Right atrium auricular region (tissue), 2 donors: ENCODE measurements at regions not wholly inside any gene's neighbourhood (a gene's known extent, or its start where the extent isn't known, plus 50 kb on each side); places are given as distances from the start of the nearest gene placed in this dataset.
A peak's percentile ranks its signal among the peaks of the same experiment; 100 is the strongest.

Experiments
- DNase-seq: peaks from one replicate; pipeline ENCODE4 v3.0.0-alpha.2; 2019; ENCODE audit warnings: low spot score
- H3K27ac ChIP-seq, 2 donors: fragments of 200-600 bp; sonication (generic); 1 replicate in 1 of 2; 2 replicates in 1 of 2; pipeline ENCODE4 v1.5.1; 2016 to 2019
- H3K27me3 ChIP-seq, 2 donors: fragments of 200-600 bp; sonication (generic); one replicate each; pipeline versions ENCODE4 v1.5.1 to v1.6.0; 2017 to 2019
- H3K36me3 ChIP-seq: fragments of 200-600 bp; sonication (generic); one replicate; pipeline ENCODE4 v1.5.1; 2016
- H3K4me1 ChIP-seq, 2 donors: fragments of 200-600 bp; sonication (generic); one replicate each; pipeline versions ENCODE4 v1.5.1 to v1.6.0; 2017 to 2019
- H3K4me3 ChIP-seq, 2 donors: fragments of 200-600 bp; sonication (generic); 1 replicate in 1 of 2; 2 replicates in 1 of 2; pipeline ENCODE4 v1.5.1; 2017 to 2019; ENCODE audit warnings: mild to moderate bottlenecking in 1 of 2, moderate library complexity in 1 of 2
- H3K9me3 ChIP-seq, 2 donors: fragments of 200-600 bp; sonication (generic); one replicate each; pipeline ENCODE4 v1.5.1; 2019
- TF ChIP-seq, protein P1 (sequence below), 2 donors: fragments of 200-600 bp; sonication (generic); IDR thresholded peaks; one replicate each; pipeline ENCODE4 v1.5.1; 2019; ENCODE audit warnings: antibody characterized with exemption in 2 of 2

DNA sequence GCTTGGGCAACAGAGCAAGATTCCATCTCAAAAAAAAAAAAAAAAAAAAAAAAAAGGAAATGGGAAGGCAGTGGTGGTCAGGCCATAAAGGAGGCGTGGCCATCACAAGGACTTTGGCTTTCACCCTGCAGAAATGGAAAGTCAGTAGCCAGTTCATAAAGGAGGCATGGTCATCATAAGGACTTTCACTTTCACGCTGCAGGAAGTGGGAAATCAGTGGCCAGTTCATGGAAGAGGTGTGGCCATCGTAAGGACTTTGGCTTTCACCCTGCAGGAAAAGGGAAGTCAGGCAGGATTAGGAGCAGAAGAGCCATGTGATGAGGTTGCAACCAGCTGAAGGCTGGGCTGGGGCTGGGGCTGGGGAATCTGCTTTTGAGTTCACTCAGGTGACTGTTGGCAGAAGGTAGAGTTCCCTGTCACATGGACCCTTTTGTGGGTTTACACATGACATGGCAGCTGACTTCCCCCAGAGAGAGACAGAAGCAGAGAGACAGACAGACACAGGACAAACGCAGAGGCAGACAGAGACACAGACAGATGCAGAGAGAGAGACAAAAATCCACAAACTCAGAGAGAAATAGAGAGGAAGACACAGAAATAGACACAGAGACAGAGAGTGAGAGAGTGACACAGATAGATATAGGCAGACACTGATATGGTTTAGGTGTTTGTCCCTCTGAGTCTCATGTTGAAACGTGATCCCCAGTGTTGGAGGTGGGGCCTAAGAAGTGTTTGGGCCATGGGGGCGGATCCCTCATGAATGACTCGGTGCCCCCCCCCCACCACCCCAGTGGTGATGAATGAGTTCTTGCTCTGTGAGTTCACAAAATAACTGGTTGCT is 263.9 kb upstream of the KAZN start:
- Histone ChIP-seq H3K27ac (no peak overlapping the region), H3K9me3 (peaks cover 0 to 10% of the 10 kb centered on the region in 2 donors), H3K4me1 (no peaks in the 10 kb centered on the region), H3K36me3 (no peaks in the 10 kb centered on the region), H3K4me3 (no peak overlapping the region), H3K27me3 (no peaks in the 10 kb centered on the region)
- DNase-seq, result no peak
- TF ChIP-seq, protein P1, sequence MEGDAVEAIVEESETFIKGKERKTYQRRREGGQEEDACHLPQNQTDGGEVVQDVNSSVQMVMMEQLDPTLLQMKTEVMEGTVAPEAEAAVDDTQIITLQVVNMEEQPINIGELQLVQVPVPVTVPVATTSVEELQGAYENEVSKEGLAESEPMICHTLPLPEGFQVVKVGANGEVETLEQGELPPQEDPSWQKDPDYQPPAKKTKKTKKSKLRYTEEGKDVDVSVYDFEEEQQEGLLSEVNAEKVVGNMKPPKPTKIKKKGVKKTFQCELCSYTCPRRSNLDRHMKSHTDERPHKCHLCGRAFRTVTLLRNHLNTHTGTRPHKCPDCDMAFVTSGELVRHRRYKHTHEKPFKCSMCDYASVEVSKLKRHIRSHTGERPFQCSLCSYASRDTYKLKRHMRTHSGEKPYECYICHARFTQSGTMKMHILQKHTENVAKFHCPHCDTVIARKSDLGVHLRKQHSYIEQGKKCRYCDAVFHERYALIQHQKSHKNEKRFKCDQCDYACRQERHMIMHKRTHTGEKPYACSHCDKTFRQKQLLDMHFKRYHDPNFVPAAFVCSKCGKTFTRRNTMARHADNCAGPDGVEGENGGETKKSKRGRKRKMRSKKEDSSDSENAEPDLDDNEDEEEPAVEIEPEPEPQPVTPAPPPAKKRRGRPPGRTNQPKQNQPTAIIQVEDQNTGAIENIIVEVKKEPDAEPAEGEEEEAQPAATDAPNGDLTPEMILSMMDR (IDR thresholded peaks at IDR 0.05), result no peak

DNA sequence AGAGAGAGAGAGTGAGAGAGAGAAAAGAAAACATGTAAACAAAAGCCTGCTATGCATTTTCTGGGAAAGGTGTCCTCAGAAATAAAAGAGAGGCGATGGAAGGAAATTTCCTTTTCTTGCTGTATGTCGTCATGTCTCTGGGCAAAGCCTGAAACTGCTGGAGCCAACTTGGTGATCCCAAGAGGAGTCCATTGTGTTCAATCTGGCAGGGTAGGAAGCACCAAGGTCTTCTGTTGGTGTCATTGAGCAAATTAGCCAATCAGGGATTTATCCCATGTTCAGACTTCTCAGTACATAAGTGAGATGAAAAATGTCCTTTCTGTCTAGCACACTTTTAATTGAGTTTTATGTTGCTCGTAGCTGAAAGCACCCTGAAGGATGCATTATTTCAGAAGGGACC is 260.0 kb upstream of the KAZN start:
- TF ChIP-seq, protein P1 (IDR thresholded peaks at IDR 0.05), result no peak
- DNase-seq, result no peak
- no peaks in the 10 kb centered on the region for H3K4me1 ChIP-seq
- no peaks in the 10 kb centered on the region for H3K9me3 ChIP-seq
- no peaks in the 10 kb centered on the region for H3K27me3 ChIP-seq
- H3K27ac ChIP-seq, result peak overlapping the region; percentile 26 to 52
- H3K36me3 ChIP-seq, result no peaks in the 10 kb centered on the region
- no peak overlapping the region for H3K4me3 ChIP-seq

DNA sequence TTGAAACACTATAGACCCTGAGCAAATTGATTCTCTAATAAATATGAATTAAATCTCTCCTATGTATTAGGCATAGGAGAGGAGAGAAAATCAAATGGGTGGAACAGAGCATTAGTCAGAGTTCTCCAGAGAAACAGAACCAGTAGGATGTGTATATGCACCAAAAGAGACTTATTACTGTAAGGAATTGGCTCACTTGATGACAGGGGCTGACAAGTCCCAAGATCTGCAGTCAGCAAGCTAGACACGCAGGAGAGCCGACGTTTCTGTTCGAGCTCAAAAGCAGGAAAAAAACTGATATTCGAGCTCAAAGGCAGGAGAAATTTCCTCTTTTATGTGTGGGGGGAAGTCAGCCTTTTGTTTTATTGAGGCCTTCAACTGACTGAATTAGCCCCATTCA is 259.2 kb upstream of the KAZN start:
- H3K9me3 ChIP-seq, result no peaks in the 10 kb centered on the region
- no peaks in the 10 kb centered on the region for H3K27me3 ChIP-seq
- H3K27ac ChIP-seq, result peak overlapping the region; percentile 26 to 79
- no peak for DNase-seq
- no peaks in the 10 kb centered on the region for H3K36me3 ChIP-seq
- TF ChIP-seq, protein P1 (IDR thresholded peaks at IDR 0.05), result no peak
- H3K4me3 ChIP-seq, result no peak overlapping the region
- no peaks in the 10 kb centered on the region for H3K4me1 ChIP-seq

DNA sequence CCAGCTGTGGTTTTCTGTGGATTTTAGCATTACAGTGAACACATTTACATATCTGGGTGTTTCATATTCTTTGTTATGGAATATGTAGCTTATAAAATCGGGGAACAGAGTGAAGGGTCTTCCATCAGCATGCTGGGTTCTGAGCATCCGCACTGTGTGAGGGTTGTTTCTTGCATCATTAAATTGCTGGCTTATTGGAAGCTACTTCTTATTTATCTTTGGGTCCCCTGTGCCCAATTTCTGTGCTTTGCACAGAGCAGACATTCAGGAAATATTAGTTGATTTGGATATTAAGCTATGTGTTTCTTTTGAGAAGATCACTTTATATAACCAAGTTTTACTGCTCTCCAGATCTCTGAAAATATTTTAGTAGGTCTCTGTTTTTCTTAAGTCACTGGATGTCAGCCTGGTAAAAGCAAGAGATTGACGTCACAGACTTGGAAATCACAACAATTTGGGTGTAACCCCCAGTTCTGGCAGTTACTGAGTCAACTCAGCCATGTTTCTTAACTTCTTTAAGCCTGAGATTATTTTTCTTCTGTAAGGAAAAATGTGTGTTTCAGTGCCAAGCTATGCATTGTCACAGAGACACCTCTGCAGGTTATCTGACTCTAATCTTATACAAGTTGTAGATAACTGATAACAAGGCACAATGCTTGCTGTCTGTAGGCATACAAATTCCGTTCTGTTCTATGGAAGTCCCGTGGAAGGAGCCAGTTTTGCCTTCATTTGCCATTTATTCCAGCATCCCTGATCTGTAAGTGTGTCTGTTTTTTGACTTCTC is 258.3 kb upstream of the KAZN start:
- Histone ChIP-seq H3K36me3 (no peaks in the 10 kb centered on the region), H3K27me3 (no peaks in the 10 kb centered on the region), H3K9me3 (no peaks in the 10 kb centered on the region), H3K27ac (peak overlapping the region in 1 of 2 donors; percentile 79), H3K4me3 (no peak overlapping the region), H3K4me1 (no peaks in the 10 kb centered on the region)
- TF ChIP-seq, protein P1 (IDR thresholded peaks at IDR 0.05), result no peak
- no peak for DNase-seq

DNA sequence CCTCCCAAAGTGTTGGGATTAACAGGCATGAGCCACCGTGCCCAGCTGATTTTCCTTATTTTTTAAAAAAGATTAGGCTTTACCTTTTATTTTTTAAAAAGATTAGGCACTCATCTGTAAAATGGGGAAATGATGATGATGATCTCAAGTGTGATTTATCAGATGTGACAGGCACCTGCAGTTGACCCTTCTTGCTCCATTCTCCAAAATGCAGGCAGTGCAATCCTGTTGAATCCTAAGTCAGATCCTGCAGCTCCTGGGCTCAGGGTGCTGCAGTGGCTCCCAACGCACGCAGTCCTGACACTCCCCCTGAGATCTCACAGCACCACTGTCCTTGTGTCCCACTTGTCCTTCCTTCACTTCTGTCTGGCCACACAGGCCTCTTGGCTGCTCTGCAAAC is 257.3 kb upstream of the KAZN start:
- Histone ChIP-seq H3K9me3 (no peaks in the 10 kb centered on the region), H3K4me1 (no peaks in the 10 kb centered on the region), H3K36me3 (no peaks in the 10 kb centered on the region), H3K27ac (no peak overlapping the region), H3K4me3 (no peak overlapping the region), H3K27me3 (no peaks in the 10 kb centered on the region)
- TF ChIP-seq, protein P1 (IDR thresholded peaks at IDR 0.05), result no peak
- DNase-seq, result no peak
